Mesenteric fat pad (tissue), 1 donor: ENCODE measurements at regions not wholly inside any gene's neighbourhood (a gene's known extent, or its start where the extent isn't known, plus 50 kb on each side); places are given as distances from the start of the nearest gene placed in this dataset.
"Not testable (repeated sequence)": the region's sequence is repeated elsewhere in the genome, so short reads cannot be mapped to it uniquely, and the experiment has no call there.

Experiments used
- DNase-seq: peaks from one replicate; pipeline ENCODE4 v3.0.0-alpha.2; 2020; ENCODE audit warnings: low spot score
- donor health status: DM: yes; HTN: yes; CAD: no.

- DNase-seq = no peak
Measured at GRCh38 chr7:79590391-79590790, 136.9 kb upstream of the MAGI2 start.

DNA sequence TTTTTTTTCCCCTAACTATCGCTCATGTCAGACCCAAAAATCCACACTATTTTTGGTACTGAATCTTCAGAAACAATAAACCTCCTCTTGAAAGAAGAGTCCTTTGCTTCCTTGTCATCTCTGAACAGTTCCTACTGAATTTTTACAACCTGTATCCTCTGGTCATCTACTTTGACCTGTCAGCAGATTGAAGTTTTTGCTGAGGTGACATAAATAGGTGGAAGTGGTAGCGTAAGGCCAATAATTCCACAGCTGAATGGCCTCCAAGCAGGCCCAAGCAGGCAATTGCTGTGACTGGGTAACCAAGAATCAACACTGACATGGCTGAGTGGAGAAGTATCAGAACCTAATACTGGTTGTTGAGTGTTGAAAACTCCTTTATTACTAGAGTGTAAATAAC, 117.4 kb upstream of the MAGI2 start:
- DNase-seq = no peak

GRCh38 chr7:79563821-79564522, 110.5 kb upstream of the MAGI2 start:
- DNase-seq = no peak

DNA sequence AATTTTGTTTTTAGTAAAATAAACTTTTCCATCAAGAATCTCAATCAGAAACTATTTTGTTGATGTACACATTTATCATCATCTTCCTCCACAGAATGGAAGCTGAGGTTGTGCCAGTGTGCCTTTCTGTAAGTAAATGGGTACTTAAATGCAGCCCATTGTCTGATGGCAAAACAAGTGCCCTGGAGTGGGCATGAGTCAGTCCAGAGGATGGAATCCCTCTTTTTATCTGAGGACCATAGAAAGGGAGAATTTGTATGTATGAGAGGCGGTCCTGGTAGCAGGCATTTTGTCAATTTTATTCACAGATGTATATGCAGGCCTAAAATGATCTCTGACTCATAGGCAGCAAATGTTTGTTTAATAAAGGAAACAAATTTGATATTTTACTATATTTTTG, 102.1 kb upstream of the MAGI2 start:
- no peak for DNase-seq

DNA sequence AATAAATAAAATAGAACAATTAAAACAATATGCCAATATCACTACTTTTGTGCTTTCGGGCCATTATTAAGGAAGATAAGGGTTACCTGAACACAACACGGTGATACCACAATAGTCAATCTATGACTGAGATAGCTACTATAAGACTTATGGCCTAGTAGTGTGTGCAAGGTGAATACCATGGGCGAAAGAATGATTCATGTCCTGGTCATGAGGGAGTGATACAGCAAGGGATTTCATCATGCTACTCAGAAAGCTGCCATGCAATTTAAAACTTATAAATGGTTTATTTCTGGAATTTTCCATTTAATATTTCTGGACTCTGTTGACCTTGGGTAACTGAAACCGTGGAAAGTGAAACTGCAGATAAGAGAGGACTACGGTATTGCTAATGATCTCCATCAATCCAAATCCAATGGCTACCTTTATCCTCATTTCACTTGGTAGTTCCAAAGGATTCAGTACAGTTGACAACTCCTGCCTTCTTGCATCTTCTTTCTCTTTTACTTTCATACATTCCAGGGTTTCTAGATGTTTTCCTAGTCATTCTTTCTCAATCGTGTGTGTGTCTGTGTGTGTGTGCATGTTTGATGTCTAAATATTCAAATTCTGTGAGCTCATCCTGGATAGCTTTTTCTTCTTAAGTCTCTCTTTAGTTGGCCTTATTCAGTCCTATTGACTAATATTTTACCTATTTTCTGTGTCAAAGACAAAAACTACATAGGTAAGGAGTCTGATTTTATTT, 100.5 kb upstream of the MAGI2 start:
- DNase-seq = no peak

GRCh38 chr7:79552463-79552862, 99.0 kb upstream of the MAGI2 start:
- no peak for DNase-seq

DNA sequence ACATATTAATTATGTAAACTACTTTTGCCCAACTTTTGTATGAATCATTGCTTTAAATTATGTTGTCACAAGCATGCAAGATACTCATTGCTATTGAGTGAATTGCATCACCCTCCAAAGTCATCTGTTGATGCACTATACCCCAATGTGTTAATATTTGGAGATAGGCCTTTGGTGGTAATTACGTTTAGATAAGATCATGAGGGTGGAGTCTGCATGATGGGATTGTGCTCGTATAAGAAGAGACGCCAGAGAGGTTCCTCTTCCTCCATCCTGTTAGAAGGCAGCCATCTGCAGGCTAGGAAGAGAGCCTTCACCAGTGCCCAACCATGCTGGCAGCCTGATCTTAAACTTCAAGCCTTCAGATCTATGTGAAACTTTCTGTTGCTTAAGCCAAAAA, 95.3 kb upstream of the MAGI2 start:
- no peak for DNase-seq

GRCh38 chr7:79547132-79547531, 93.7 kb upstream of the MAGI2 start:
- no peak for DNase-seq

- DNase-seq = no peak
Measured at GRCh38 chr7:79540592-79540991, 87.1 kb upstream of the MAGI2 start.

DNA sequence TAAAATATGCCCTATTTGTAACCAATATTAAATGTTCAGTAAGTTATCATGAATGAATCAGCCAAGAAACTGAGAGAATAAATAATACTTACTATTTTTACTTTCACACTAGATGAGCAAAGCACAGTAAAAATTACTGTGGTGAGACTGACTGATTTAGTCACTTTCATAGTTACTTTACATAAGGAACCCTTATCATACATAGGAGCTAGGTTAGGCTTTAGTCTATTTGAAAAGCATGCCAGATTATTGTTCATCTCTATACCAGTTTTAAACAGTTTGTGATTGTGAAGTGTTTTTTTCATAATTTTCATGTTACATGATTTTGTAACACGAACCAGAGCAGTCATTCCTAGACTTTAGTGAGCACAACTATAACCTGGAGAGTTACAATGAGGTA, 80.7 kb upstream of the MAGI2 start:
- DNase-seq = no peak

DNA sequence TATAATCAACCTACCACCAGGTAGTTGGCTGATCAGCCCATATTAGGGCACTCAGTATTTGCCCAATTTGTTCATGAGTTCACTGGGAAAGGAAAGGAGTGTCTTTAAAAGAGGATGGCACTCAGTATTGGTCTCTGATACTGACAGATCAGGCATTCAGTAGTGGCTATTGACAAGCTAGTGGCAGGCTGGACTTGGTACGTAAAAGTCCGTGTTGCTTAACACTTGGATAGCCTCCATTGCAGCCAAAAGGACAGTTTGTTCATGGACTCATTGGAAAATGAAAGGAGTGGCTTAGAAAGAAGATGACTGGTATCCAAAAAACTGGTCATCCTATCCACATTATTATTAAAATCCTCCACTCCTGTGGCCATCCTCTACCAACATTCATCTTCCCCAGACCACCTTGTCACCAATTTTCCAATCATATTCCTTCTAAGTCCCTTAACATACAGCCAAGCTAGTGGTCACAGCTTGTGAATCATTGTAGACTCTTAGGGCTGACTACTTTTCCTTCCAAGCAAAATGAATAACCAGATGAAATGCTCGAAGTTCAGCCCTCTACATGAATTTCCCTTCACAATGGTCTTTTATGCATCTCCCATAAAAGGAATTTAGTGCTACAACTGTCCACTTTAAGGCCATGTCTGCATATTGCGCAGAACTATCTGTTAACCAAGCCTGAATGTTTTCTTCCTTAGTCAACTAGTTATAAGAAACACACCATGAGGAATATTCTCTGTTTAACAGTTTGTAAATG, 78.6 kb upstream of the MAGI2 start:
- DNase-seq = no peak

DNA sequence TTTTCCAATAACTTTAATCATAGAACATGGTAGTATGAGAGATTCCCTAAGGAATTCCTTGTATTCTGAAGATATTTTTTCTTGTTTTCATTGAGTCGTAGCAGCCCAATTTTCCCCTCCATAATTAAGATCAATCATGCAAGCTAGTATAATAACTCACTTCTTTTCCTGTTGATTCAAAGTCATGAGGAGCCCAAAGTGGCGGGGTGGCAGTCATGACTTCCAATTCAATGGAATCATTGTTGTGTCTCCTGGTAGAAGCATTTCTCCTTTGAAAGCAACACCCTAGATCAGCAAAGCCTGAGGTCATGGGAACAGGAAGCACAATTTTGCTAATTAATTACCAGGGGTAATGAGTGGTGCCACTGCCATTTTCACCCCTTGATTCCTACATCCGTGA, 77.6 kb upstream of the MAGI2 start:
- no peak for DNase-seq

GRCh38 chr7:79529881-79530235, 76.4 kb upstream of the MAGI2 start:
- no peak for DNase-seq

DNA sequence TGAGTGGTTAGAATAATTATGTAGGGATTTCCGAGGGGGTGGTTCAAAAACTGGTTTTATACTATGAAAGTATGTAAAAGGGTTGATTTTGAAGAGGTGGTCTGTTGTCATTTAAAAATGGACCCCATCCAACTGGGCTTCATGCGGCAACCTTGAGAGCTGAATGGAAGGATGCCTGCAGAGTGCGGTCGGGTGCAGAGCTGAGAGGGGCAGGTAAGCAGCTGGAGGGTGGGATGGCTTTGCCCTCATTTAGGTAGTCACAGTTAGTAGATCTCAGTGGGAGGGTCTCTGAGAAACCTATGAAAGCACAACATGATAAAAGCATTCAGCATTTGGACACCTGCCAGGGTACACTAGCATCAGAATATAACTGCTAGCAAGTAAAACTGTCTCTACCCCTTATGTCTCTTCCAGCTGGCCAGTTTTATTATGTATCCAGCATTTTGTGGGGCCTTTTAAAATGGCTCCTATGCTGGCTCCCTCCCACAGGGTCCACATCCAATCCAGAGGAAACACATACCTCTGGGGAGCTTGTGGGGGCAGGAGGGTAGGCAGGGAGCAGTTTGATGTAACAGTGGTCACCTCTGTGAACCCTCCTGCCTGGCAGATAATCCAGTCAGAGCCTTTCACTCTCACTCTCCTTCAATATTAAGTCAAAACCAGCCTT, 75.9 kb upstream of the MAGI2 start:
- no peak for DNase-seq

- no peak for DNase-seq
Measured at GRCh38 chr7:79528421-79528820, 75.0 kb upstream of the MAGI2 start.

- no peak for DNase-seq
Measured at GRCh38 chr7:79524048-79524447, 70.6 kb upstream of the MAGI2 start.

DNA sequence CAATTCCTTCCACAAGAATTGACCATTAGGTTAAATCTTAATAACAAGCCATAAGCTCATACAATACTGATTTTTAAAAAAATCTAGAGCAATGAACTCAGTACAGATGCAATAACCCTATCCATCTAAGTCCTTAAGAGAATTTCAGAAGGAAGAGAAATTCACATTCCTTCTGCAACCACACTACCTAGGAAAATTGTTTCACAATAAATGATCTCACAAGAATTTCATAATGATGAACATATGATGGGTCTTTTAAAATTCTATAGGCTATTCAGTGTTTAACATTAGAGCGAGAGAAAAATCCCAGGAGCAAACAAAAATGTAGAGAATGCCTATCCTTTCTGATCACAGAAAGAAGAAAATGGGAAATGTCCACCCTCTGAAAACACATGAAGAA, 70.0 kb upstream of the MAGI2 start:
- no peak for DNase-seq

DNA sequence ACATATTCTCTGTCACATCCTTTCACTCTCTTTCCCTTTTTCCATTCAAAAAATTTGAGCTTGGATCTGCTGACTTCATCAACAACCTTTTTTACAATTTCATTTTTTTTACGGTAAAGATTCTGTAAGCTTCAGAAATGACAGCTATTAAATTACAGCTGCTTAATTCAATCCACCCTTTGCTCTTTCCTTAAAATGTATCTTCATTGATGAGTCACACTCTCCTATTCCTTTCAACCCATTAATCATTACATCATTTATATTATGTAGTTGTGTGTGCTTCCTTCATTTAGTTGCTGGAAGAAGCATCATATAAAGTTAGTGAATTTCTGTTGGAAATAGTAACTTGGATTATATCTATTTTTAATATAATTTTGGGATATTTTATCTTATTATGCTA, 67.1 kb upstream of the MAGI2 start:
- no peak for DNase-seq

DNA sequence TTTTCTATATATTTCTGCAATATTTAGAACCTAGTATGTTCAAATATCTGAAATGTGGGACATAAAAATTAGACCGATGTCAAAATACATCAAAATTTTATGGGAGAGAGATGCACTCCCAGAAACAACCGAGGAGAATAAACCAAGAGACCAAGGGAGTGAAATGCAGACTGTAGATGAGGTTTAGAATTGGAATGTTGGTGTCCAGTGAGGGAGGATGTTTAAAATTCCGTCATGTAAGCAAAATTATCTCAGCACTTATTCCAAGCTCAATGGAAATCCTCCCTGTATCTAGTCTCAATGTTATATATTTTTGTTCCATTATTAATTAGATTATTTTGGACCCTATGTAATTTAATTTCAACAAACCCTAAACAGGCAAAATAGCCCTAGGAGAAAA, 61.9 kb upstream of the MAGI2 start:
- DNase-seq = no peak

DNA sequence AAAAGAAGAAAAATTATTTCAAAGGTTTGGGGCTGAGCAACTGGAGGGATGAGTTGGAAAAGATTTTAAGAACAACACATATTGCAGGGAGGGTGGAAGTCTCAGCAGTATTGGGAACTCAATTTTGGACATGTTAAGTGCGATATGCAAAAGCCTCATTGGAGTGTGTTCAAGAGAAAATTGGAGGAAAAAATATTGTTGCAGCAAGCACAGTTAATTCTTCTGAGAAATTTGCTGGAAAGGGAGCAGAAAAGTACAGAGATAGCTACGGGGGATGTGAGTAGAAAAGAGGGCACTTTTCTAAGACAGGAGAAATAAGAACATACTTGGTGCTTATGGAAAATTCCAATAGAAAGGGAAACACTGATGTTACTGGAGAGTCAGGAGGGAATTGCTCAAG, 59.8 kb upstream of the MAGI2 start:
- DNase-seq = no peak

DNA sequence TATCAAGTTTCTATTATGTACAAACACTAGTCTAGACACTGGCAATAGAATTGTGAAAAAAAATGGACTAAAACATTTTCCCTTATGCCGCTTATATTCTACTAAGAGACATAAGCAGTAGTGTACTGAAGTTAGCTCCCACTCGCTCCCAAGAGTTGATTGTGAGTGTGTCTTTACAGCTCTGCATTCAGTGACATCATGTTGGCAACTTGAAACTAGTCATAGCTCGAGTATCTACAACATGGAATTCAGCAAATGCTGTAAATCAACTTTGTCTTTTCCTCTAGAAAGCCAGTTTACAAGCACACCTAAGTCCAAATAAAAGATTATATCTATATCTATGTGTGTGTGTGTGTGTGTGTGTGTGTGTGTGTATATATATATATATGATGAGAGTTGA, 58.8 kb upstream of the MAGI2 start:
- no peak for DNase-seq

DNA sequence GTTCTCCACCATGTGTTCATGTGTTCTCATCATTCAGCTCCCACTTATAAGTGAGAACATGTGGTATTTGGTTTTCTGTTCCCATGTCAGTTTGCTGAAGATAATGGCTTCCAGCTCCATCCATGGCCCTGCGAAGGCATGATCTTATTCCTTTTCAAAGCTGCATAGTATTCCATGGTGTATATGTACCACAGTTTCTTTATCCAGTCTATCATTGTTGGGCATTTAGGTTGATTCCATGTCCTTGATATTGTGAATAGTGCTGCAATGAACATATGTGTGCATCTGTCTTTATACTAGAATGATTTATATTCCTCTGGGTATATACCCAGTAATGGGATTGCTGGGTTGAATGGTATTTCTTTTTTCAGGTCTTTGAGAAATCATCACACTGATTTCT, 57.6 kb upstream of the MAGI2 start:
- not testable (repeated sequence) for DNase-seq
